ENCODE measurements at regions not wholly inside any gene's neighbourhood (a gene's known extent, or its start where the extent isn't known, plus 50 kb on each side); places are given as distances from the start of the nearest gene placed in this dataset.
A peak's percentile ranks its signal among the peaks of the same experiment; 100 is the strongest.

DNA sequence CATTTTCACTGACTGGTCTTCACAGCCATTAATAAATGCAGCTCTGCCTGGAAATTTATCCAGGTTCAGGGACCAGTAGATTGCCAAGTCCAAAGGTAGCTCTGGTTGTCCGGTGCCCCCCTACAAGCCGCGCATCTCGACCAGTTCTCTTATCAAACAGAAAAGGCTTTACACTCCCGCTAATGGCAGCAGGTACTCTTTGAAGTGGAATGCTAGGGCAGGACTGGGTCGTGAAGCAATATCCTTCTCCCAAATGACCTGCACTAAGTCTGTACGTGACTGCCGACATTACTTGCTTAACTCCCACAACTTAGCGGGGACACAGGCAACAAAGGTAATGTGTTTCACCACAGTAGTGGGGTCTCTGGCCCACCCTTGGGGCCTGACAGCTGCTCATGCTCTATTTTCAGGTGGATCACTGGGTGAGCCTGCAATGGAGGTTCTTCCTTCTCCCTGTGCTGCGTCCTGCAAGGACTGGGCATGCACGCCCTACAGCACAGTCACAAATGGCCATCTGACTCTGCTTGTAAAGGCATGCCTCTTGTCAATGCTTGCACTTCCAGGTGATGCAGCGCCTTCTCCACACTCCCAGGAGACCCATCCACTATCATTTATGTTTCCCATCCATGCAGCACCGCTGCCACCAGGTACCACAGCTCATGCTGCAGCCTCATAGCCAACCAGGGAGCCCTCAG lies 96.1 kb upstream of the CTSC start:
- no peak for DNase-seq (ENCODE audit: low read depth)
- TF ChIP-seq, protein P1, sequence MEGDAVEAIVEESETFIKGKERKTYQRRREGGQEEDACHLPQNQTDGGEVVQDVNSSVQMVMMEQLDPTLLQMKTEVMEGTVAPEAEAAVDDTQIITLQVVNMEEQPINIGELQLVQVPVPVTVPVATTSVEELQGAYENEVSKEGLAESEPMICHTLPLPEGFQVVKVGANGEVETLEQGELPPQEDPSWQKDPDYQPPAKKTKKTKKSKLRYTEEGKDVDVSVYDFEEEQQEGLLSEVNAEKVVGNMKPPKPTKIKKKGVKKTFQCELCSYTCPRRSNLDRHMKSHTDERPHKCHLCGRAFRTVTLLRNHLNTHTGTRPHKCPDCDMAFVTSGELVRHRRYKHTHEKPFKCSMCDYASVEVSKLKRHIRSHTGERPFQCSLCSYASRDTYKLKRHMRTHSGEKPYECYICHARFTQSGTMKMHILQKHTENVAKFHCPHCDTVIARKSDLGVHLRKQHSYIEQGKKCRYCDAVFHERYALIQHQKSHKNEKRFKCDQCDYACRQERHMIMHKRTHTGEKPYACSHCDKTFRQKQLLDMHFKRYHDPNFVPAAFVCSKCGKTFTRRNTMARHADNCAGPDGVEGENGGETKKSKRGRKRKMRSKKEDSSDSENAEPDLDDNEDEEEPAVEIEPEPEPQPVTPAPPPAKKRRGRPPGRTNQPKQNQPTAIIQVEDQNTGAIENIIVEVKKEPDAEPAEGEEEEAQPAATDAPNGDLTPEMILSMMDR (IDR thresholded peaks at IDR 0.05; ENCODE audit: control insufficient read depth, extremely low read depth, insufficient read depth) = no peak
- no peak overlapping the region for H3K4me3 ChIP-seq (ENCODE audit: low read depth, low read length)

DNA sequence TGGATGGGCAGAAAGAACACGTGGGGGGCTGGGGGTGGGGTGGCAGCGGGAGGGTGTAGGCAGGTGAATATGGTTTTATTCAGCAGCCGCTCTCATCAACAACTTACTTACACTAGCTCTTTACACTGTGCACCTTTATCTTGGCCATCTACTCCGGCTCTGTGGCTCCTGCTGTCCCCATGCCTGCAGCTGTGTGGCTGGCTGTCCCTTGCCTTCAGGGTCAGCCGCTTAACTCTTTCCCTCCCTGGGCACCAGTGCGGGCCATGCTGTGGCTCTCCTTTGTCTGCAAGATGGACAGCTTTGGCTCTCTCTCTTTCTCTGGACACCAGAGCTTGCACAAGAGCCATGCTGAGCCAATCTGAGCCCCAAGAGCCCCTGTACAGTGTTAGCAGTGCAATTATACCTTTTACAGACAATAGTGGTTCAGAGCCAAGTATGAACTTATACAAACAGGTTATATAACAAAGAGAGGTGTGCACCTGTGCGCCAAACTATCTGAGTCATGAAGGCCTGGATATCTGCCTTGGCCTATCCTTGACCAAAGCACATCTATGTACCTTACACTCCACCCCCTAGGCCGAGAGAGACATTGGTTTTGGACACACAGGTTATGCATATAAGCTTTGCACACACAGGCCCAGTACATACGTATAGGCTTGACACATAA lies 94.3 kb upstream of the CTSC start:
- TF ChIP-seq, protein P1 (IDR thresholded peaks at IDR 0.05; ENCODE audit: control insufficient read depth, extremely low read depth, insufficient read depth) = no peak
- DNase-seq (ENCODE audit: low read depth) = peak; percentile 11

DNA sequence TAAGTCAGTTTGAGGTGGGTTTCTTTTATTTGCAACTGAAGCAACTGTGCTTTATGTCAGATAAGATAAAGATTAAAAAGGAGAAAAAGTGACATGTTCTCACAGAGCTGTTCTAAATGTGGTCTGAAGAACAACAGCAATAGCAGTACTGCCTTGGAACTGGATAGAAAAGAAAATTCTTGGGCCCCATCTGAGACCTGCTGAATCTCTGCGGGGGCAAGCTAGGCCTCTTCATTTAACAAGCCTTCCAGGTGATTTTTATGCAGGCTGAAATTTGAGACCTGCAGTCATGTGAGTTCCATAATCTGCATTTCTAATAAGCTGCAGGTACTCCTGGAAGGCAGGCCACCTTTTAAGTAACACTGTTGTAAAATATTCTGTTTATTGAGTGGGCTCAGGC lies 91.4 kb upstream of the CTSC start:
- TF ChIP-seq, protein P1 (IDR thresholded peaks at IDR 0.05; ENCODE audit: control insufficient read depth, extremely low read depth, insufficient read depth) = no peak
- DNase-seq (ENCODE audit: low read depth) = no peak
- no peak overlapping the region for H3K4me3 ChIP-seq (ENCODE audit: low read depth, low read length)

More for the DNA sequence above, 94.3 kb upstream of the CTSC start:
- H3K4me3 ChIP-seq (ENCODE audit: low read depth, low read length) = no peak overlapping the region

DNA sequence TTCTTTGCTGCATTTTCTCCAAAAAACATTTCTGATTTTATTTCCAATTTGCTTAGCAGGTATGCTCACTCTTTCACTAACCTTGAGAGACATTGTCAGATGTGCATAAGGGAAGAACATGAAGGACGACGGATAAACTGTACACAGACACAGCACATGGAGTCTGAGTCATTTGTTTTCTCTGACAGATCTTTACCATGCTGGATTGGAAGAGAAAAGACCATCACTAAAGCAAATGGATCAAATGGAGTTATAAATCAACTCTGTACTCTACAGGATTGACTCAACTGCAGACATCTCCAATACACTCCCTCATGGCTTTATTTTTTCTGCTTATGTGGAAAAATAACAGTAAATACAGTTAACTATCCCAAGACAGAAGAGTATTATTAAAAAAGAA lies 90.2 kb upstream of the CTSC start:
- DNase-seq (ENCODE audit: low read depth) = no peak
- no peak overlapping the region for H3K4me3 ChIP-seq (ENCODE audit: low read depth, low read length)
- TF ChIP-seq, protein P1 (IDR thresholded peaks at IDR 0.05; ENCODE audit: control insufficient read depth, extremely low read depth, insufficient read depth) = no peak

DNA sequence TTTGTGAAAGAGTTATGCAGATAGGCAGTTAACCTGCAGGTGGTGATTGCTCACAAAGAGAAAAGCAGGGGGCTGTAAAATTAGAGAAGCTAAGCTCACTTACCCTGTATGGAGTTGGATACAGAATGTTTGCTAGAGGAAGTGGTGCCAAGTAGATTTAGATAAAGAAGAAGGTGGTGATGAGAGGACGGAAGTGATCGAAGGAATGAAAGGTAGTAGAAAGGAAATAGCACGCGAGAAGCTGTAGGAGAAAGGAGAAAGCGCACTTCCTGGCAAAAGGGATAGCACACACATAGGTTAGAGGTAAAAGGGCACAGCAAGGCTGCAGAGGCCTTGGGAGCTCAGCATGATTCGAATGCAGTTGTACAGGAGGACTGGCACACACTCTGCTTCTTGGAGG lies 87.3 kb upstream of the CTSC start:
- DNase-seq (ENCODE audit: low read depth) = no peak
- TF ChIP-seq, protein P1 (IDR thresholded peaks at IDR 0.05; ENCODE audit: control insufficient read depth, extremely low read depth, insufficient read depth) = no peak
- H3K4me3 ChIP-seq (ENCODE audit: low read depth, low read length) = no peak overlapping the region

DNA sequence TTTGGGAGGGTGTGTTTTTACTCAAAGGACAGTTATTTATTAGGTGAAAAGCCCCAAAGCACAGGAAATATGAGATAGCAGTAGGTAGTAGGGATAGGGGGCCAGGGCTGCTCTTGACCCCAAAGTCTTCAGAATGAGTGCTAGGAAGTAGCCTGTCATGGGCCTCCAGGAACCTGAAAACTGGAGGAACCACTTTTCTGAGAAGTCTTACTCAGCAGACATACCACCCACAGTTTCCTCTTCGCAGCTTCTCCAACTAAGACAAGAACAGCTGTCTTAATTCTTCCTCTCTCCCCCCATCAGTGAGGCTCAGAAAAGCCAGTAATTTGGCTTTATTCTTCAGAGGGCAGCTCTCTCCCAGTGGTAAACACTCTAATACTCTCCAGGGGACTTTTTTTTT lies 84.0 kb upstream of the CTSC start:
- no peak for DNase-seq (ENCODE audit: low read depth)
- TF ChIP-seq, protein P1 (IDR thresholded peaks at IDR 0.05; ENCODE audit: control insufficient read depth, extremely low read depth, insufficient read depth) = no peak

More for the DNA sequence above, 84.0 kb upstream of the CTSC start:
- H3K4me3 ChIP-seq (ENCODE audit: low read depth, low read length) = no peak overlapping the region

Data from LNCaP clone FGC (cell line).